ENCODE measurements at regions not wholly inside any gene's neighbourhood (a gene's known extent, or its start where the extent isn't known, plus 50 kb on each side); places are given as distances from the start of the nearest gene placed in this dataset.

DNA sequence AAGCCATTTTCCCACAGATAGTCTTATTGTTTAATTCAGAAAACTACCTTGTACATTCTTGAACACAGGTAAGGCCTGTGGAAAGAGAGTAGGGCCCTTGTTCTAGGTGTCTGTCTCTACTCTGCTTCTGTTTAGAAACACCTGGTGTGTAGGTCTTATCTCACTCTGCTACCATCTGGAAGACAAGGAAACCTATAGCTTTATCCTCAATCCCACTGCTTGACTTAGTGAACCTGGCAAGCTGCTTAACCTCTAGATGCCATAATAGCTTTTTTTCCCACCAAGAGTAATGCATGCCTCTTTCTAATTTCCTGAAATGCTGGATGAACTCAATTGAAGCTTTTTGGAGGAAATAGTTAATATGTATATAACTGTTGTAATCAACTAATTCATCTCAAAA lies 82.6 kb upstream of the RAP2B start:
- TF ChIP-seq, protein P1, sequence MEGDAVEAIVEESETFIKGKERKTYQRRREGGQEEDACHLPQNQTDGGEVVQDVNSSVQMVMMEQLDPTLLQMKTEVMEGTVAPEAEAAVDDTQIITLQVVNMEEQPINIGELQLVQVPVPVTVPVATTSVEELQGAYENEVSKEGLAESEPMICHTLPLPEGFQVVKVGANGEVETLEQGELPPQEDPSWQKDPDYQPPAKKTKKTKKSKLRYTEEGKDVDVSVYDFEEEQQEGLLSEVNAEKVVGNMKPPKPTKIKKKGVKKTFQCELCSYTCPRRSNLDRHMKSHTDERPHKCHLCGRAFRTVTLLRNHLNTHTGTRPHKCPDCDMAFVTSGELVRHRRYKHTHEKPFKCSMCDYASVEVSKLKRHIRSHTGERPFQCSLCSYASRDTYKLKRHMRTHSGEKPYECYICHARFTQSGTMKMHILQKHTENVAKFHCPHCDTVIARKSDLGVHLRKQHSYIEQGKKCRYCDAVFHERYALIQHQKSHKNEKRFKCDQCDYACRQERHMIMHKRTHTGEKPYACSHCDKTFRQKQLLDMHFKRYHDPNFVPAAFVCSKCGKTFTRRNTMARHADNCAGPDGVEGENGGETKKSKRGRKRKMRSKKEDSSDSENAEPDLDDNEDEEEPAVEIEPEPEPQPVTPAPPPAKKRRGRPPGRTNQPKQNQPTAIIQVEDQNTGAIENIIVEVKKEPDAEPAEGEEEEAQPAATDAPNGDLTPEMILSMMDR (conservative IDR thresholded peaks at IDR 0.05; ENCODE audit: low read depth in 2 of 2), result no peak
- no peak for TF ChIP-seq POLR2AphosphoS5 (IDR thresholded peaks at IDR 0.05; ENCODE audit: low read depth)
- TF ChIP-seq, protein P2, sequence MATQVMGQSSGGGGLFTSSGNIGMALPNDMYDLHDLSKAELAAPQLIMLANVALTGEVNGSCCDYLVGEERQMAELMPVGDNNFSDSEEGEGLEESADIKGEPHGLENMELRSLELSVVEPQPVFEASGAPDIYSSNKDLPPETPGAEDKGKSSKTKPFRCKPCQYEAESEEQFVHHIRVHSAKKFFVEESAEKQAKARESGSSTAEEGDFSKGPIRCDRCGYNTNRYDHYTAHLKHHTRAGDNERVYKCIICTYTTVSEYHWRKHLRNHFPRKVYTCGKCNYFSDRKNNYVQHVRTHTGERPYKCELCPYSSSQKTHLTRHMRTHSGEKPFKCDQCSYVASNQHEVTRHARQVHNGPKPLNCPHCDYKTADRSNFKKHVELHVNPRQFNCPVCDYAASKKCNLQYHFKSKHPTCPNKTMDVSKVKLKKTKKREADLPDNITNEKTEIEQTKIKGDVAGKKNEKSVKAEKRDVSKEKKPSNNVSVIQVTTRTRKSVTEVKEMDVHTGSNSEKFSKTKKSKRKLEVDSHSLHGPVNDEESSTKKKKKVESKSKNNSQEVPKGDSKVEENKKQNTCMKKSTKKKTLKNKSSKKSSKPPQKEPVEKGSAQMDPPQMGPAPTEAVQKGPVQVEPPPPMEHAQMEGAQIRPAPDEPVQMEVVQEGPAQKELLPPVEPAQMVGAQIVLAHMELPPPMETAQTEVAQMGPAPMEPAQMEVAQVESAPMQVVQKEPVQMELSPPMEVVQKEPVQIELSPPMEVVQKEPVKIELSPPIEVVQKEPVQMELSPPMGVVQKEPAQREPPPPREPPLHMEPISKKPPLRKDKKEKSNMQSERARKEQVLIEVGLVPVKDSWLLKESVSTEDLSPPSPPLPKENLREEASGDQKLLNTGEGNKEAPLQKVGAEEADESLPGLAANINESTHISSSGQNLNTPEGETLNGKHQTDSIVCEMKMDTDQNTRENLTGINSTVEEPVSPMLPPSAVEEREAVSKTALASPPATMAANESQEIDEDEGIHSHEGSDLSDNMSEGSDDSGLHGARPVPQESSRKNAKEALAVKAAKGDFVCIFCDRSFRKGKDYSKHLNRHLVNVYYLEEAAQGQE (IDR thresholded peaks at IDR 0.05; ENCODE audit: unreplicated experiment), result no peak
- no peak for TF ChIP-seq EZH2 (IDR thresholded peaks at IDR 0.05; ENCODE audit: low read depth, unreplicated experiment)
- no peak for TF ChIP-seq CREB1 (CRISPR knock-in tag; IDR thresholded peaks at IDR 0.05; ENCODE audit: low read depth)
- TF ChIP-seq EZH2phosphoT487 (IDR thresholded peaks at IDR 0.05; ENCODE audit: unreplicated experiment), result no peak
- no peak for TF ChIP-seq JUNB (IDR thresholded peaks at IDR 0.05; ENCODE audit: unreplicated experiment)
- TF ChIP-seq ZNF114 (CRISPR knock-in tag; IDR thresholded peaks at IDR 0.05), result no peak
- TF ChIP-seq, protein P3, sequence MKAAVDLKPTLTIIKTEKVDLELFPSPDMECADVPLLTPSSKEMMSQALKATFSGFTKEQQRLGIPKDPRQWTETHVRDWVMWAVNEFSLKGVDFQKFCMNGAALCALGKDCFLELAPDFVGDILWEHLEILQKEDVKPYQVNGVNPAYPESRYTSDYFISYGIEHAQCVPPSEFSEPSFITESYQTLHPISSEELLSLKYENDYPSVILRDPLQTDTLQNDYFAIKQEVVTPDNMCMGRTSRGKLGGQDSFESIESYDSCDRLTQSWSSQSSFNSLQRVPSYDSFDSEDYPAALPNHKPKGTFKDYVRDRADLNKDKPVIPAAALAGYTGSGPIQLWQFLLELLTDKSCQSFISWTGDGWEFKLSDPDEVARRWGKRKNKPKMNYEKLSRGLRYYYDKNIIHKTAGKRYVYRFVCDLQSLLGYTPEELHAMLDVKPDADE (IDR thresholded peaks at IDR 0.05), result no peak
- no peak for TF ChIP-seq STAT1 (IDR thresholded peaks at IDR 0.05; ENCODE audit: unreplicated experiment)
- TF ChIP-seq ZNF331 (CRISPR knock-in tag; IDR thresholded peaks at IDR 0.05; ENCODE audit: low read depth), result no peak
- TF ChIP-seq NANOG (IDR thresholded peaks at IDR 0.05; ENCODE audit: borderline replicate concordance), result no peak

Data from GM23338 (cell line).